Eye (tissue), 1 donor: ENCODE measurements at regions not wholly inside any gene's neighbourhood (a gene's known extent, or its start where the extent isn't known, plus 50 kb on each side); places are given as distances from the start of the nearest gene placed in this dataset.
"Not testable (repeated sequence)": the region's sequence is repeated elsewhere in the genome, so short reads cannot be mapped to it uniquely, and the experiment has no call there.

ENCODE experiments used
- DNase-seq: peaks from one replicate; pipeline ENCODE4 v3.0.0-alpha.2; 2015

DNA sequence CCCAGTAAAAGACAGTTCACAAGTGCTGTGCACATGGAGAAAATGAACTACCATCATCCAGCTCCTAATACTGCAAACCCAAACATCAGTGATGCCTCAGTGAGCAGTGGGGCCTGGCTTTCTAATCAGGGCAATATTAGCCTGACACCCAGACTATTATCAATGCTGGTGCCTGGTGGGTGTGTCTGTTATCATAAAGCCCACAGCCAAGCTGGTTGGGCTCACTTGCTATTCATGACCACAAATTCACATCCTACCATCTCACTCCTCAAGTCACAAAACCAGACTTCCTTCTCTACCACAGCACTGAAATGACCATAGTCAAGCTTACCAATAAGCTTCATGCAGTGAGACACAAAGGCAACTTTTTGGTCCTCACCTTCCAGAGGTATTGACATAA, 180.8 kb upstream of the PLN start:
- no peak for DNase-seq

DNA sequence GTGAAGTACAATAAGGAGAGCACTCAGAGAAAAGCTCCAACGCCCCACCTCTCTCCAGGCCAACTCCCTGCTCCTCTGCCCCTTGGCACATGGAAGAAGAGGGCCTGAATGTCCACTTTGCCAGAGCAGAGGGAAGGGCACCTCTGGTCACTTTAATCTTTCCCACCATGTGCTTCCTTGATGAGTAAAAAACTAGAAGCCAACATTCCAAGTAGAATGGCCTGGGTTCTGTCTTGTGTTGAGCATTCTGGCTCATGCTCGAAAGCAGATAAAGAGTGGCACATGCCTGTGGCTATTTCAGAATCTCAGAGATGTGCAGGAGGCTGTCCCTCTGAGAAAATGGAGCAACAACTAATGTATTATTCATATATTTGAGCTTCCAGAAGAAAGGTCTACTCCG, 177.4 kb upstream of the PLN start:
- no peak for DNase-seq

DNA sequence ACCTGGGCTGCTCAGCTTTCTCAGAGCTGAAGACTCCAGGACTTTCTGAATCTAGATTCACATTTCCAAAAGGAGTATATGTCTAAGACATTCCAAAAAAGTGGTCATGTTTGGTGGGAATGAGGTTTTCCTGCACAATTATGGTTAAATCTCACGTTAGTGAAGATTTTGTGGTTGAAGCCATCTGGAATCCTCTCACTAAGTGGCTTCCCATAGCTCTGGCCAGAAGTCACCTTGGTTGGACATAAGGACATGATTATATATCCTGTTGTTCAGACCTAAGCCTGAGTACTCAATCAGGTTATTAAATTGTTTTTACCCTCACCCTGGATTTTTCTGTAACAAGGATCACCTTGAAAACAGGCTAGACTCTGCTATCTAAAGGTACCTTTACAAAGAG, 176.1 kb upstream of the PLN start:
- no peak for DNase-seq

DNA sequence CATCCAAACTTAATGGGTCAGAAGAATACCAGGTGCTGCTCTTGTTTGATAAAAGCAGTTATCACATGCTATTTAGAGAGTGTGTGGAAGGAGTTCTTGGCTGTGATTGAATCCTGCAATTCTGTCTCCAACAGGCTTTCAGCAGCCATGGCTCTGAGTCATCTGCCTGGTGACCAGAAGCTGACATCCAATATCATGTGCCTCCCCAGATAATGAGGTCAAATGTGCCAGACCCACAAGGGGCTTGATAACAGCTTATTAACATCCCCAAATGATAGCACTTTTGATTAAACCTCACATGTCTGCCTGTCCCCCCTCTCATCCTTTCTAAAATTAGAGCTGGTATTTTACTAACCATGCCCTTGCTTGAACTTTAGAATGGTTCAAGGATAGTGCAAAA, 175.7 kb upstream of the PLN start:
- DNase-seq: no peak

GRCh38 chr6:118377711-118378414, 170.2 kb upstream of the PLN start:
- peak; percentile 27 for DNase-seq

DNA sequence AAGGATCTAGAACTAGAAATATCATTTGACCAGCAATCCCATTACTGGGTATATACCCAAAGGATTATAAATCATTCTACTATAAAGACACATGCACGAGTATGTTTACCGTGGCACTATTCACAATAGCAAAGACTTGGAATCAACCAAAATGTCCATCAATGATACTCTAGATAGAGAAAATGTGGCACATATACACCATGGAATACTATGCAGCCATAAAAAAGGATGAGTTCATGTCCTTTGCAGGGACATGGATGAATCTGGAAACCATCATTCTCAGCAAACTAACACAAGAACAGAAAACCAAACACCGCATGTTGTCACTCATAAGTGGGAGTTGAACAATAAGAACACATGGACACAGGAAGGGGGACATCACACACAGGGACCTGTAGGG, 167.5 kb upstream of the PLN start:
- DNase-seq: not testable (repeated sequence)

GRCh38 chr6:118382126-118382525, 166.0 kb upstream of the PLN start:
- no peak for DNase-seq

DNA sequence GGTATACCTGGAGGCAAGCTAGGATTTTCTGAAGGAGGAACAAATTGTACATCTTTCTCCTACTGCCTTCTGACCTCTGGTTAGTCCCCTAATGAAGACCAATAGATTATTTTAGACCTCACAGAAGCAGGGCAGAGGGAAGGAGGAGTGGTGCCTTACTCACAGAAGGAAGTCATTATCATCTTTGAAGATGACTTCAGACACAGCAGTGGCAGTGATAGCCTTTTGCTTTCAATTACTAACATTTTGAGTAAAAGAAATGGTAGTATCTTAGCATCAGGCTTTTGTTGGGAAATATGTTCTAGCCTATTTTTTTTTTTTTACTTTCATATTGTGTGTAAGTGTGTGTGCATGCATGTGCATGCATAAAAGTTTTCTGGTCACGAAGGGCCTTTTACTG, 164.2 kb upstream of the PLN start:
- no peak for DNase-seq

DNA sequence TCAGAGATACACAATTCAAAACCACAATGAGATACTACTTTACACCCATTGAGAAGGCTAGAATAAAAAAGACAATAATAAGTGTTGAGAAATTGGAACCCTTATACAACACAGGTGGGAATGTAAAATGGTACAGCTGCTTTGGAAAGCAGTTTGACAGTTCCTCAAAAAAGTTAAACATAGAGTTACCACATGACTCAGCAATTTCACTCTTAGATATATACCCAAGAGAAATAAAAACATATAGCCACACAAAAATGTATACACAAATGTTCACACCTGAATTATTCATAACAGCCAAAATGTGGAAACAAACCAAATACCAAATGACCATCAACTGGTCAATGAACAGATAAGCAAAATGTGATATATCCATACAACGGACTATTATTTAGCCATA, 161.1 kb upstream of the PLN start:
- DNase-seq: no peak

- DNase-seq: peak; percentile 7
These were observed 160.0 kb upstream of the PLN start for GRCh38 chr6:118387921-118388701.

- DNase-seq: no peak
These were observed 157.0 kb upstream of the PLN start for GRCh38 chr6:118391086-118391485.

GRCh38 chr6:118394106-118394505, 154.0 kb upstream of the PLN start:
- DNase-seq: no peak

GRCh38 chr6:118396969-118397368, 151.1 kb upstream of the PLN start:
- no peak for DNase-seq

- no peak for DNase-seq
These were observed 150.2 kb upstream of the PLN start for GRCh38 chr6:118397671-118398465.

- DNase-seq: no peak
These were observed 148.0 kb upstream of the PLN start for GRCh38 chr6:118400098-118400497.

- no peak for DNase-seq
These were observed 147.5 kb upstream of the PLN start for GRCh38 chr6:118400582-118400981.

- no peak for DNase-seq
These were observed 146.6 kb upstream of the PLN start for GRCh38 chr6:118401325-118401975.

GRCh38 chr6:118403036-118403435, 145.1 kb upstream of the PLN start:
- DNase-seq: no peak

- no peak for DNase-seq
These were observed 139.2 kb upstream of the PLN start for GRCh38 chr6:118408863-118409262.

GRCh38 chr6:118410001-118410400, 138.1 kb upstream of the PLN start:
- no peak for DNase-seq
